Prostate gland (tissue), 2 donors: ENCODE measurements at regions not wholly inside any gene's neighbourhood (a gene's known extent, or its start where the extent isn't known, plus 50 kb on each side); places are given as distances from the start of the nearest gene placed in this dataset.

Experiments
- CTCF ChIP-seq, 4 experiments: fragments of 200-600 bp in 2 of 4; fragments of 450-650 bp in 2 of 4; sonication (generic) in 2 of 4; IDR thresholded peaks; 1 replicate in 3 of 4; 2 replicates in 1 of 4; pipeline ENCODE4 v1.5.1; 2016 to 2019; ENCODE audit warnings: antibody characterized with exemption in 4 of 4, mild to moderate bottlenecking in 2 of 4, moderate library complexity in 2 of 4
- POLR2A ChIP-seq: fragments of 450-650 bp; IDR thresholded peaks from one replicate; pipeline ENCODE4 v1.6.1; 2016; ENCODE audit warnings: antibody characterized with exemption, mild to moderate bottlenecking
- POLR2AphosphoS5 ChIP-seq: sonication (generic); formaldehyde crosslinking; IDR thresholded peaks from one replicate; pipeline ENCODE4 v1.6.1; 2017; ENCODE audit warnings: antibody characterized with exemption

GRCh38 chr16:18045356-18045755 is 291.2 kb downstream of the NPIPA8 start:
- TF ChIP-seq CTCF (IDR thresholded peaks at IDR 0.05) (no peak), POLR2A (no peak), POLR2AphosphoS5 (no peak)
